H9 (cell line): ENCODE measurements at regions not wholly inside any gene's neighbourhood (a gene's known extent, or its start where the extent isn't known, plus 50 kb on each side); places are given as distances from the start of the nearest gene placed in this dataset.

ENCODE experiments used
- DNase-seq: peaks from one replicate; pipeline ENCODE4 v3.0.0-alpha.2; 2017
- H2AFZ ChIP-seq: one replicate; pipeline ENCODE4 v1.6.1; 2013; ENCODE audit warnings: mild to moderate bottlenecking, low read length, control low read depth, moderate library complexity
- H2AK5ac ChIP-seq: 2 replicates; pipeline ENCODE4 v1.6.1; 2013; ENCODE audit warnings: low read length, control low read depth, mixed read lengths; ENCODE audit not compliant: insufficient read length
- H2BK120ac ChIP-seq: one replicate; pipeline ENCODE4 v1.6.1; 2013; ENCODE audit warnings: low read depth, mild to moderate bottlenecking, low read length, control low read depth, inconsistent platforms; ENCODE audit not compliant: poor library complexity, severe bottlenecking
- H2BK12ac ChIP-seq: 2 replicates; pipeline ENCODE4 v1.6.1; 2013; ENCODE audit warnings: low read length, control low read depth, mixed read lengths, low read depth; ENCODE audit not compliant: insufficient read length
- H2BK15ac ChIP-seq: 2 replicates; pipeline ENCODE4 v1.6.1; 2013; ENCODE audit warnings: low read depth, low read length, control low read depth
- H2BK20ac ChIP-seq: one replicate; pipeline ENCODE4 v1.6.1; 2013; ENCODE audit warnings: low read depth, mild to moderate bottlenecking, low read length, control low read depth, inconsistent platforms; ENCODE audit not compliant: poor library complexity, severe bottlenecking
- H2BK5ac ChIP-seq: 2 replicates; pipeline ENCODE4 v1.6.1; 2013; ENCODE audit warnings: low read length, control low read depth, mixed read lengths; ENCODE audit not compliant: insufficient read length
- H3K14ac ChIP-seq: 2 replicates; pipeline ENCODE4 v1.6.1; 2013; ENCODE audit warnings: low read length, control low read depth; ENCODE audit not compliant: insufficient read depth
- H3K18ac ChIP-seq: 2 replicates; pipeline ENCODE4 v1.6.1; 2013; ENCODE audit warnings: low read depth, mild to moderate bottlenecking, mixed read lengths, low read length, control low read depth; ENCODE audit not compliant: insufficient read length
- H3K23ac ChIP-seq: 2 replicates; pipeline ENCODE4 v1.6.1; 2013; ENCODE audit warnings: low read length, control low read depth, mixed read lengths, low read depth; ENCODE audit not compliant: insufficient read length
- H3K23me2 ChIP-seq: 2 replicates; pipeline ENCODE4 v1.6.1; 2013; ENCODE audit warnings: low read depth, mild to moderate bottlenecking, mixed read lengths, low read length, control low read depth; ENCODE audit not compliant: insufficient read length, poor library complexity, severe bottlenecking
- H3K27ac ChIP-seq: 2 replicates; pipeline ENCODE4 v1.5.1; 2013; ENCODE audit warnings: low read length, control low read depth, mixed read lengths, low read depth; ENCODE audit not compliant: insufficient read length
- H3K27me3 ChIP-seq: 2 replicates; pipeline ENCODE4 v1.6.1; 2013; ENCODE audit warnings: low read length, control low read depth, inconsistent platforms; ENCODE audit not compliant: insufficient read depth
- H3K4ac ChIP-seq: 2 replicates; pipeline ENCODE4 v1.6.1; 2013; ENCODE audit warnings: low read depth, mild to moderate bottlenecking, control low read depth, inconsistent platforms, low read length, moderate library complexity
- H3K4me1 ChIP-seq: 2 replicates; pipeline ENCODE4 v1.6.1; 2013; ENCODE audit warnings: low read length, control low read depth, inconsistent platforms; ENCODE audit not compliant: insufficient read depth
- H3K4me2 ChIP-seq: 2 replicates; pipeline ENCODE4 v1.6.1; 2013; ENCODE audit warnings: low read length, control low read depth, mixed read lengths; ENCODE audit not compliant: insufficient read length, insufficient read depth
- H3K56ac ChIP-seq: 2 replicates; pipeline ENCODE4 v1.6.1; 2013; ENCODE audit warnings: low read depth, mild to moderate bottlenecking, mixed read lengths, low read length, control low read depth; ENCODE audit not compliant: insufficient read length
- H3K79me1 ChIP-seq: 2 replicates; pipeline ENCODE4 v1.6.1; 2013; ENCODE audit warnings: low read depth, mild to moderate bottlenecking, moderate library complexity, low read length, control low read depth, inconsistent platforms; ENCODE audit not compliant: insufficient read depth, poor library complexity, severe bottlenecking
- H3K79me2 ChIP-seq: 2 replicates; pipeline ENCODE4 v1.6.1; 2013; ENCODE audit warnings: low read length, control low read depth, inconsistent platforms; ENCODE audit not compliant: insufficient read depth
- H3K9ac ChIP-seq: 2 replicates; pipeline ENCODE4 v1.6.1; 2013; ENCODE audit warnings: low read length, control low read depth, mixed read lengths; ENCODE audit not compliant: insufficient read length; ENCODE audit errors: extremely low read depth
- H3K9me3 ChIP-seq: one replicate; pipeline ENCODE4 v1.6.1; 2013; ENCODE audit warnings: low read depth, low read length, inconsistent platforms; ENCODE audit not compliant: control insufficient read depth
- H3T11ph ChIP-seq: one replicate; pipeline ENCODE4 v1.6.1; 2013; ENCODE audit warnings: mild to moderate bottlenecking, low read length, control low read depth, inconsistent platforms
- H4K20me1 ChIP-seq: one replicate; pipeline ENCODE4 v1.6.1; 2013; ENCODE audit not compliant: control insufficient read depth, insufficient read length, insufficient read depth
- H4K5ac ChIP-seq: 2 replicates; pipeline ENCODE4 v1.6.1; 2013; ENCODE audit warnings: low read depth, mild to moderate bottlenecking, mixed read lengths, low read length, control low read depth; ENCODE audit not compliant: insufficient read length
- H4K8ac ChIP-seq: replicated peaks from 2 replicates; pipeline ENCODE4 v1.6.1; 2013; ENCODE audit warnings: low read length, control low read depth, mixed read lengths, low read depth; ENCODE audit not compliant: insufficient read length
- H4K91ac ChIP-seq: 2 replicates; pipeline ENCODE4 v1.6.1; 2013; ENCODE audit warnings: low read depth, mild to moderate bottlenecking, moderate library complexity, mixed read lengths, low read length, control low read depth; ENCODE audit not compliant: insufficient read length
- H3K27ac Mint-ChIP-seq, 3 experiments: 2 replicates in 2 of 3; 3 replicates in 1 of 3; pipeline ENCODE4 v1.8.0; 2020 to 2021; ENCODE audit warnings: mixed read lengths in 3 of 3, mild to moderate bottlenecking in 1 of 3, moderate library complexity in 1 of 3
- H3K27me3 Mint-ChIP-seq: 2 replicates; pipeline ENCODE4 v1.8.0; 2021; ENCODE audit warnings: low read depth, mild to moderate bottlenecking, moderate library complexity, mixed read lengths
- H3K36me3 Mint-ChIP-seq, 3 experiments: 2 replicates in 2 of 3; 3 replicates in 1 of 3; pipeline ENCODE4 v1.8.0; 2020 to 2021; ENCODE audit warnings: low read depth in 3 of 3, mixed read lengths in 3 of 3; ENCODE audit not compliant: insufficient read depth in 1 of 3
- H3K4me1 Mint-ChIP-seq, 2 experiments: 2 replicates each; pipeline ENCODE4 v1.8.0; 2020; ENCODE audit warnings: mixed read lengths in 2 of 2
- H3K4me3 Mint-ChIP-seq, 2 experiments: 2 replicates in 1 of 2; 3 replicates in 1 of 2; pipeline ENCODE4 v1.8.0; 2020 to 2021; ENCODE audit warnings: mild to moderate bottlenecking in 2 of 2, mixed read lengths in 2 of 2, moderate library complexity in 1 of 2
- H3K9me3 Mint-ChIP-seq, 2 experiments: 2 replicates in 1 of 2; 3 replicates in 1 of 2; pipeline ENCODE4 v1.8.0; 2020; ENCODE audit warnings: mild to moderate bottlenecking in 2 of 2, mixed read lengths in 2 of 2, moderate library complexity in 1 of 2
- CTCF ChIP-seq: fragments of 200-600 bp; sonication (generic); conservative IDR thresholded peaks from 3 replicates; pipeline ENCODE4 v1.8.0; 2021; ENCODE audit warnings: antibody characterized with exemption, mild to moderate bottlenecking
- WGBS: extraction: QIAGEN DNeasy Blood & Tissue Kit; methylation state at CpG from one replicate; pipeline ENCODE4 v1.1.7; 2013; ENCODE audit warnings: missing lambda C conversion rate, low lambda C conversion rate, mixed read lengths; ENCODE audit not compliant: insufficient read length; ENCODE audit errors: extremely low coverage; 5-methylcytosine and 5-hydroxymethylcytosine counted together

- Histone ChIP-seq H3K23me2 (no peaks in the 10 kb centered on the region), H3K79me1 (no peaks in the 10 kb centered on the region), H4K20me1 (no peaks in the 10 kb centered on the region), H3K56ac (no peak overlapping the region), H2AK5ac (no peak overlapping the region), H3K4ac (no peak overlapping the region), H4K8ac (no peak overlapping the region), H2AFZ (no peak overlapping the region), H2BK12ac (no peak overlapping the region), H3K9ac (no peak overlapping the region), H3K4me1 (no peaks in the 10 kb centered on the region), H3K18ac (no peak overlapping the region), H3K4me2 (no peak overlapping the region), H2BK120ac (no peak overlapping the region), H3K14ac (no peak overlapping the region), H2BK5ac (no peak overlapping the region), H2BK20ac (no peak overlapping the region), H3K9me3 (no peaks in the 10 kb centered on the region), H3K27ac (no peak overlapping the region), H4K91ac (no peak overlapping the region), H2BK15ac (no peak overlapping the region), H3T11ph (no peak overlapping the region), H3K27me3 (no peaks in the 10 kb centered on the region), H3K79me2 (no peaks in the 10 kb centered on the region), H4K5ac (no peak overlapping the region), H3K23ac (no peak overlapping the region)
- H3K27ac Mint-ChIP-seq, result no peak overlapping the region
- WGBS, result no CpG with 5 or more reads among the region's 6 CpGs
- DNase-seq, result no peak
- TF ChIP-seq CTCF, result no peak
- H3K27me3 Mint-ChIP-seq, result no peaks in the 10 kb centered on the region
- no peaks in the 10 kb centered on the region for H3K4me1 Mint-ChIP-seq
- peaks cover 0 to 8% (median 0%) of the 10 kb centered on the region in 3 experiments; a peak in 3 of 7 replicates for H3K36me3 Mint-ChIP-seq
- H3K9me3 Mint-ChIP-seq, result peaks cover 9 to 10% of the 10 kb centered on the region in 2 experiments
- no peak overlapping the region for H3K4me3 Mint-ChIP-seq
These were observed 144.6 kb downstream of the QPCT start for GRCh38 chr2:37489041-37489456.
